Fibroblast of the aortic adventitia (primary cell): ENCODE measurements at regions not wholly inside any gene's neighbourhood (a gene's known extent, or its start where the extent isn't known, plus 50 kb on each side); places are given as distances from the start of the nearest gene placed in this dataset.

ENCODE experiments used
- DNase-seq: peaks from one replicate; pipeline ENCODE4 v3.0.0-alpha.2; 2010; ENCODE audit warnings: low read depth
- H3K4me3 ChIP-seq: 2 replicates; pipeline ENCODE4 v1.5.1; 2011; ENCODE audit warnings: low read depth, mild to moderate bottlenecking, control low read depth, low read length, moderate library complexity
- CTCF ChIP-seq: IDR thresholded peaks from 2 replicates; pipeline ENCODE4 v1.5.1; 2011; ENCODE audit warnings: mild to moderate bottlenecking, low read length, control low read depth, inconsistent platforms; ENCODE audit not compliant: insufficient read depth

- no peak for TF ChIP-seq CTCF
- DNase-seq: no peak
These were observed 186.2 kb upstream of the ELL2 start for GRCh38 chr5:96147866-96148265.

GRCh38 chr5:96146675-96147074 is 185.0 kb upstream of the ELL2 start:
- no peak for TF ChIP-seq CTCF
- peak; percentile 73 for DNase-seq
- H3K4me3 ChIP-seq: no peak overlapping the region

More at GRCh38 chr5:96147866-96148265, 186.2 kb upstream of the ELL2 start:
- no peak overlapping the region for H3K4me3 ChIP-seq

GRCh38 chr5:96144289-96144688 is 182.6 kb upstream of the ELL2 start:
- no peak for TF ChIP-seq CTCF
- H3K4me3 ChIP-seq: no peak overlapping the region
- no peak for DNase-seq

- no peak for TF ChIP-seq CTCF
- no peak overlapping the region for H3K4me3 ChIP-seq
- DNase-seq: no peak
These were observed 181.8 kb upstream of the ELL2 start for GRCh38 chr5:96143450-96143849.

- peak; percentile 85 for DNase-seq
- TF ChIP-seq CTCF: no peak
- no peak overlapping the region for H3K4me3 ChIP-seq
These were observed 181.3 kb upstream of the ELL2 start for GRCh38 chr5:96142786-96143434.

GRCh38 chr5:96142184-96142781 is 180.6 kb upstream of the ELL2 start:
- no peak for TF ChIP-seq CTCF
- no peak overlapping the region for H3K4me3 ChIP-seq
- DNase-seq: no peak
